ENCODE measurements at regions not wholly inside any gene's neighbourhood (a gene's known extent, or its start where the extent isn't known, plus 50 kb on each side); places are given as distances from the start of the nearest gene placed in this dataset.

DNA sequence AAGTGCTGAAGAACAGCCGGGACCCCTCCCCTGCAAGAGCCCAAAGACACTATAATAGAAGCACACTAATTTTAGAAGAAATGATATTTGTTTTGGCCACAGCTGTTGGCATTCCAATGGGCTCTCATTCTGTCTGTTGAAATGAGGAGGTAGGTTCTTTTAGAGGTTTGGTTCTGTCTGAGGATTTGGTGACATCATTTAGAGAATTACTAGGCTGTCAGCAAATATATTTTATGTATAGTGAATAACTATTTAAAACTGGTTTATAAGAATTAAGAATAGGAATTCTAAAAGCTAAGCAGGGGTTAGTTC lies 200.7 kb upstream of the SLC38A2 start:
- no peak overlapping the region for H3K9ac ChIP-seq (ENCODE audit: insufficient read depth, low read length)
- no peaks in the 10 kb centered on the region for H3K27me3 ChIP-seq (ENCODE audit: control insufficient read depth, insufficient read depth, low read length)
- H3K36me3 ChIP-seq (ENCODE audit: control insufficient read depth, insufficient read depth, low read length) = no peaks in the 10 kb centered on the region
- H3K4me2 ChIP-seq (ENCODE audit: extremely low read depth, insufficient read depth, low read length) = no peak overlapping the region
- H3K4me1 ChIP-seq (ENCODE audit: control insufficient read depth, extremely low read depth, insufficient read depth, low read length) = no peaks in the 10 kb centered on the region
- no peak for TF ChIP-seq CTCF (conservative IDR thresholded peaks at IDR 0.05 in 1 of 2, IDR thresholded peaks at IDR 0.05 in 1 of 2; ENCODE audit: low read depth in 1 of 2, low read length in 2 of 2)
- no peak for DNase-seq (ENCODE audit: low read depth in 2 of 2)
- H3K9me3 ChIP-seq (ENCODE audit: control insufficient read depth, insufficient read depth, low read depth, low read length) = no peaks in the 10 kb centered on the region
- no peaks in the 10 kb centered on the region for H3K79me2 ChIP-seq (ENCODE audit: control insufficient read depth, insufficient read depth, low read length)
- H2AFZ ChIP-seq (ENCODE audit: low read length) = no peak overlapping the region
- H4K20me1 ChIP-seq (ENCODE audit: control insufficient read depth, extremely low read depth, insufficient read depth, low read length) = no peaks in the 10 kb centered on the region
- H3K4me3 ChIP-seq (replicated peaks in 1 of 4; ENCODE audit: control extremely low read depth in 1 of 4, insufficient read depth in 1 of 4, low read depth in 3 of 4, low read length in 4 of 4) = no peak overlapping the region
- no peak overlapping the region for H3K27ac ChIP-seq (ENCODE audit: insufficient read depth, low read length)

GRCh38 chr12:46572644-46573346 lies 200.2 kb upstream of the SLC38A2 start:
- Histone ChIP-seq H3K4me1 (ENCODE audit: control insufficient read depth, extremely low read depth, insufficient read depth, low read length) (no peaks in the 10 kb centered on the region), H3K4me2 (ENCODE audit: extremely low read depth, insufficient read depth, low read length) (no peak overlapping the region), H3K27ac (ENCODE audit: insufficient read depth, low read length) (no peak overlapping the region), H3K36me3 (ENCODE audit: control insufficient read depth, insufficient read depth, low read length) (no peaks in the 10 kb centered on the region), H3K9ac (ENCODE audit: insufficient read depth, low read length) (no peak overlapping the region), H3K27me3 (ENCODE audit: control insufficient read depth, insufficient read depth, low read length) (no peaks in the 10 kb centered on the region), H4K20me1 (ENCODE audit: control insufficient read depth, extremely low read depth, insufficient read depth, low read length) (no peaks in the 10 kb centered on the region), H3K4me3 (replicated peaks in 1 of 4; ENCODE audit: control extremely low read depth in 1 of 4, insufficient read depth in 1 of 4, low read depth in 3 of 4, low read length in 4 of 4) (no peak overlapping the region), H3K9me3 (ENCODE audit: control insufficient read depth, insufficient read depth, low read depth, low read length) (no peaks in the 10 kb centered on the region), H2AFZ (ENCODE audit: low read length) (no peak overlapping the region), H3K79me2 (ENCODE audit: control insufficient read depth, insufficient read depth, low read length) (no peaks in the 10 kb centered on the region)
- DNase-seq (ENCODE audit: low read depth in 2 of 2) = no peak
- TF ChIP-seq EZH2 (IDR thresholded peaks at IDR 0.05; ENCODE audit: low read length, missing control alignments) (no peak), CTCF (conservative IDR thresholded peaks at IDR 0.05 in 1 of 2, IDR thresholded peaks at IDR 0.05 in 1 of 2; ENCODE audit: low read depth in 1 of 2, low read length in 2 of 2) (no peak)

- Histone ChIP-seq H3K36me3 (ENCODE audit: control insufficient read depth, insufficient read depth, low read length) (no peaks in the 10 kb centered on the region), H3K79me2 (ENCODE audit: control insufficient read depth, insufficient read depth, low read length) (no peaks in the 10 kb centered on the region), H2AFZ (ENCODE audit: low read length) (no peak overlapping the region), H4K20me1 (ENCODE audit: control insufficient read depth, extremely low read depth, insufficient read depth, low read length) (no peaks in the 10 kb centered on the region), H3K9ac (ENCODE audit: insufficient read depth, low read length) (no peak overlapping the region), H3K27ac (ENCODE audit: insufficient read depth, low read length) (no peak overlapping the region), H3K4me1 (ENCODE audit: control insufficient read depth, extremely low read depth, insufficient read depth, low read length) (no peaks in the 10 kb centered on the region), H3K9me3 (ENCODE audit: control insufficient read depth, insufficient read depth, low read depth, low read length) (no peaks in the 10 kb centered on the region), H3K27me3 (ENCODE audit: control insufficient read depth, insufficient read depth, low read length) (no peaks in the 10 kb centered on the region), H3K4me3 (replicated peaks in 1 of 4; ENCODE audit: control extremely low read depth in 1 of 4, insufficient read depth in 1 of 4, low read depth in 3 of 4, low read length in 4 of 4) (no peak overlapping the region), H3K4me2 (ENCODE audit: extremely low read depth, insufficient read depth, low read length) (no peak overlapping the region)
- TF ChIP-seq CTCF (conservative IDR thresholded peaks at IDR 0.05 in 1 of 2, IDR thresholded peaks at IDR 0.05 in 1 of 2; ENCODE audit: low read depth in 1 of 2, low read length in 2 of 2) (no peak), EZH2 (IDR thresholded peaks at IDR 0.05; ENCODE audit: low read length, missing control alignments) (no peak)
- no peak for DNase-seq (ENCODE audit: low read depth in 2 of 2)
These were observed 199.0 kb upstream of the SLC38A2 start for GRCh38 chr12:46571608-46572007.
